BE2C (cell line): ENCODE measurements at regions not wholly inside any gene's neighbourhood (a gene's known extent, or its start where the extent isn't known, plus 50 kb on each side); places are given as distances from the start of the nearest gene placed in this dataset.

Source experiments
- DNase-seq: peaks from one replicate; pipeline ENCODE4 v3.0.0-alpha.2; 2020
- H3K27me3 ChIP-seq: fragments of 250-450 bp; sonication (Bioruptor Pico); 2 replicates; pipeline ENCODE4 v1.5.1; 2020; ENCODE audit warnings: mild to moderate bottlenecking
- H3K36me3 ChIP-seq: fragments of 250-450 bp; sonication (Bioruptor Pico); 2 replicates; pipeline ENCODE4 v1.5.1; 2020; ENCODE audit warnings: mild to moderate bottlenecking
- H3K4me1 ChIP-seq: fragments of 250-450 bp; sonication (Bioruptor Pico); 2 replicates; pipeline ENCODE4 v1.5.1; 2020
- H3K4me3 ChIP-seq: 2 replicates; pipeline ENCODE4 v1.5.1; 2011; ENCODE audit warnings: low read depth, low read length
- H3K9me3 ChIP-seq: fragments of 250-450 bp; sonication (Bioruptor Pico); 2 replicates; pipeline ENCODE4 v1.5.1; 2020
- CTCF ChIP-seq: IDR thresholded peaks from 2 replicates; pipeline ENCODE4 v1.5.1; 2012; ENCODE audit warnings: mild to moderate bottlenecking, low read depth, low read length

GRCh38 chr4:1554876-1555265, 129.2 kb downstream of the FAM53A start:
- Histone ChIP-seq H3K36me3 (no peaks in the 10 kb centered on the region), H3K27me3 (peaks cover 40% of the 10 kb centered on the region), H3K4me1 (no peaks in the 10 kb centered on the region), H3K4me3 (no peak overlapping the region), H3K9me3 (no peaks in the 10 kb centered on the region)
- TF ChIP-seq CTCF = no peak
- no peak for DNase-seq

DNA sequence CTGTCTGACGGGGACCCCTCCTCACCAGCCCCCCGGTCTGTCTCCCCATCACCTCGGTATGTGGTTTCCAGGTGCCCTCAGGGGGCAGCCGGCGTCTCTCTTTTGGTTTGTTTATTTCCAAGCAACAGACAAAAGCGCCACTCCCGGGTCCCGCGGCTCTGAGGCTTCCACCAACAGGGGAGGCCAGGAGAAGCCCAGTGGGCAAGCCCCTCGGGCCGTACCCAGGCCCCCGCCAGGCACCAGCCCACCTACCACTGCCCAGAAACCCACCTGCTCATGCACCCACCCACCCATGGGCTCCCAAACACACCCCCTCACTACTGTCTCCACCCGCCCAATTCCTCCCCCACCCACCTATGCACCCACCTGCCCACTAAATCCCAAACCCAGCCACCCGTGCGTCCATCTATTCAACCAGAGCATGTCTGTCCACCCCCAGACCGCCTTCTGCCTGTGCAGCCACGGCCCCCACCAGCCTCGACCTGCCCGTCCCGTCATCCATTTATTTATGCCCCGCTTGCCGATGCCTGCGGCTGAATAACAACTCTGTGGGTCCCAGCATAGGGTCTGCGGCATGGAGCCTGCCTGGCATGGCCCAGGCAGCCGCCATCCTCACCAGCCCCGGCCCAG, 129.8 kb downstream of the FAM53A start:
- no peaks in the 10 kb centered on the region for H3K4me1 ChIP-seq
- no peaks in the 10 kb centered on the region for H3K9me3 ChIP-seq
- no peaks in the 10 kb centered on the region for H3K36me3 ChIP-seq
- DNase-seq = no peak
- peaks cover 35% of the 10 kb centered on the region for H3K27me3 ChIP-seq
- TF ChIP-seq CTCF = no peak
- H3K4me3 ChIP-seq = no peak overlapping the region

- no peaks in the 10 kb centered on the region for H3K9me3 ChIP-seq
- H3K4me1 ChIP-seq = no peaks in the 10 kb centered on the region
- H3K4me3 ChIP-seq = no peak overlapping the region
- H3K36me3 ChIP-seq = no peaks in the 10 kb centered on the region
- TF ChIP-seq CTCF = no peak
- no peak for DNase-seq
- H3K27me3 ChIP-seq = peaks cover 36% of the 10 kb centered on the region
Observed at GRCh38 chr4:1553365-1553764, 130.7 kb downstream of the FAM53A start.

- no peak overlapping the region for H3K4me3 ChIP-seq
- H3K9me3 ChIP-seq = no peaks in the 10 kb centered on the region
- DNase-seq = no peak
- TF ChIP-seq CTCF = no peak
- no peaks in the 10 kb centered on the region for H3K36me3 ChIP-seq
- H3K4me1 ChIP-seq = no peaks in the 10 kb centered on the region
- peaks cover 38% of the 10 kb centered on the region for H3K27me3 ChIP-seq
Observed at GRCh38 chr4:1552451-1552850, 131.7 kb downstream of the FAM53A start.

- Histone ChIP-seq H3K36me3 (no peaks in the 10 kb centered on the region), H3K9me3 (no peaks in the 10 kb centered on the region), H3K27me3 (peaks cover 30% of the 10 kb centered on the region), H3K4me1 (no peaks in the 10 kb centered on the region), H3K4me3 (no peak overlapping the region)
- TF ChIP-seq CTCF = no peak
- no peak for DNase-seq
Observed at GRCh38 chr4:1551211-1551610, 132.9 kb downstream of the FAM53A start.

DNA sequence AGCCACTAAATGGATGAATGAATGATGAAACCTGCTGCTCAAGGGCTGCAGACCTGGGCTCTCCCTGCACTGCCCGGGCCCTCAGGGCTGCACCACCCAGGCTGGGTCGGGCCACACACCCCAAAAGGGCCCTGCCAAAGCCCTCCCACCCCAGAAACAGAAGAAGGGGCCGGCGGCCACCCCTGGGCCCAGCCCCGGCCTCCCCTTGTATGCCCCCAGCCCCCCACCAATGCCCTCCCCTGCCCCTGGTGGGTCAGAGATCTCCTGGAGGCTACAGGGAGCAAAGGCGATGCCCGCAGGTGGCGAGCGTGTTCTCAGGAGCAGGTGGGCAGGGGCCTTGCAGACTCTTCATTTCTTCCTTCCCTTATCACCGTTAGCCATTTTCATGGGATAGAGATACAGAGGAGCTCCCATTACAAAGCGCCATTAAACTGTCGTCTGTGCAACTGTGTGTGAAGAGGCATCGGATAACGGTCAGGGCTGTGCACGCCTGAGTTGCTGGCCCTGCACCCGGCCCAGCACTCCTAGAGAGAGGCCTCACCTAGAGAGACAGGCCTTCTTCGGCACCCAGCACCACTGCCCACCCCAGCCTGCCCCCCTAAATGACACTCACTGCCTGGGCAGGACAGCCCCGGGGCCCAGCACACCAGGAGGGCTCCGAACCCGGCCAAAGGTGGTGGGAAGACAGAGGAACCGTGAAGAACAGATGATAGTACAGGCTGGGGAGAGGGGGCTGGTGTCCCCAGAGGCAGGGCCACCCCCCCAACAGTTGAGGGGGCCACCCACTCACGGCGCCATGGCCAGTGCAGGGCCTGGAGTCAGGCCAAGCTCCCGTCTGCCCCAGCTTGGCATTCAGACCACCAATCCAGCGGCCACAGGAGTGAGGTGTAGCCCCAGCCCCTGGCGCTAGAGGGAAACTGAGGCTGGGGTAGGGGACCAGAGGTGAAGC, 133.7 kb downstream of the FAM53A start:
- no peaks in the 10 kb centered on the region for H3K9me3 ChIP-seq
- H3K36me3 ChIP-seq = no peaks in the 10 kb centered on the region
- no peak for TF ChIP-seq CTCF
- H3K4me3 ChIP-seq = no peak overlapping the region
- DNase-seq = no peak
- peaks cover 29% of the 10 kb centered on the region for H3K27me3 ChIP-seq
- H3K4me1 ChIP-seq = no peaks in the 10 kb centered on the region
